ENCODE measurements at regions not wholly inside any gene's neighbourhood (a gene's known extent, or its start where the extent isn't known, plus 50 kb on each side); places are given as distances from the start of the nearest gene placed in this dataset.
"Not testable (repeated sequence)": the region's sequence is repeated elsewhere in the genome, so short reads cannot be mapped to it uniquely, and the experiment has no call there.

GRCh38 chr13:72561791-72562190 is 165.6 kb downstream of the MZT1 start:
- Histone ChIP-seq H3K4me3 (ENCODE audit: low read depth, low read length) (no peak overlapping the region), H3K36me3 (ENCODE audit: control insufficient read depth, insufficient read depth, low read length) (no peaks in the 10 kb centered on the region), H3K4me1 (no peaks in the 10 kb centered on the region), H2AFZ (no peak overlapping the region), H3K9ac (no peak overlapping the region), H3K9me3 (ENCODE audit: control insufficient read depth, low read length) (no peaks in the 10 kb centered on the region), H3K4me2 (ENCODE audit: low read length) (no peak overlapping the region), H3K79me2 (no peaks in the 10 kb centered on the region), H3K27me3 (ENCODE audit: control insufficient read depth, insufficient read depth, low read length) (no peaks in the 10 kb centered on the region), H3K27ac (no peak overlapping the region)
- TF ChIP-seq CTCF (IDR thresholded peaks at IDR 0.05), result no peak

- no peaks in the 10 kb centered on the region for H3K36me3 ChIP-seq (ENCODE audit: control insufficient read depth, insufficient read depth, low read length)
Observed at GRCh38 chr13:72559716-72560115, 167.7 kb downstream of the MZT1 start.

GRCh38 chr13:72556945-72557344 is 170.5 kb downstream of the MZT1 start:
- Histone ChIP-seq H3K4me3 (ENCODE audit: low read depth, low read length) (no peak overlapping the region), H3K79me2 (no peaks in the 10 kb centered on the region), H3K9ac (no peak overlapping the region), H3K9me3 (ENCODE audit: control insufficient read depth, low read length) (no peaks in the 10 kb centered on the region), H3K4me1 (no peaks in the 10 kb centered on the region), H3K27me3 (ENCODE audit: control insufficient read depth, insufficient read depth, low read length) (no peaks in the 10 kb centered on the region), H2AFZ (no peak overlapping the region), H3K27ac (no peak overlapping the region), H3K4me2 (ENCODE audit: low read length) (no peak overlapping the region), H3K36me3 (ENCODE audit: control insufficient read depth, insufficient read depth, low read length) (no peaks in the 10 kb centered on the region)
- no peak for TF ChIP-seq CTCF (IDR thresholded peaks at IDR 0.05)

More at GRCh38 chr13:72559716-72560115, 167.7 kb downstream of the MZT1 start:
- Histone ChIP-seq H3K27ac (no peak overlapping the region), H3K79me2 (no peaks in the 10 kb centered on the region), H3K27me3 (ENCODE audit: control insufficient read depth, insufficient read depth, low read length) (no peaks in the 10 kb centered on the region), H3K4me2 (ENCODE audit: low read length) (no peak overlapping the region), H2AFZ (no peak overlapping the region), H3K9me3 (ENCODE audit: control insufficient read depth, low read length) (no peaks in the 10 kb centered on the region), H3K4me1 (no peaks in the 10 kb centered on the region), H3K9ac (no peak overlapping the region), H3K4me3 (ENCODE audit: low read depth, low read length) (no peak overlapping the region)
- no peak for TF ChIP-seq CTCF (IDR thresholded peaks at IDR 0.05)

DNA sequence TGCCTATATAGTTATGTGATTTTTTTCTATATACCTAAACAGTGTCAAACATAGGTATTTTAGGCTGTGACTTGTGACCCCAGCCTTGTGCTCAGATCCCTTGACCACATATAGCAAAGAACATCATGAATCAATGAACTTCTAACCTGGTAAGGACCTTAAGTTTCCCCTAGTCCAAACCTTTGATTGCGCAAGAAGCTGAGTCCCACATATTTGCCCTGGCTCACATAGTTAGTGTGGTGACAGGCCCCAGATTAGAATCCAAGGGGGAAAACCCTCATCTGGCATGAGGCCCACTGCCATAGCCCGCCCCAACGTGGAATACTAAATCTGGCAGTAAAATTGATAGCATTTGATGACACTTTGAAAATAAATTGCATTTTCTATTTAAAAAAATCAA is 171.8 kb downstream of the MZT1 start:
- no peak overlapping the region for H3K4me2 ChIP-seq (ENCODE audit: low read length)
- no peak for TF ChIP-seq CTCF (IDR thresholded peaks at IDR 0.05)
- no peaks in the 10 kb centered on the region for H3K36me3 ChIP-seq (ENCODE audit: control insufficient read depth, insufficient read depth, low read length)
- H3K9ac ChIP-seq, result no peak overlapping the region
- no peaks in the 10 kb centered on the region for H3K4me1 ChIP-seq
- H3K27me3 ChIP-seq (ENCODE audit: control insufficient read depth, insufficient read depth, low read length), result no peaks in the 10 kb centered on the region
- H3K4me3 ChIP-seq (ENCODE audit: low read depth, low read length), result no peak overlapping the region
- no peak overlapping the region for H3K27ac ChIP-seq
- H3K9me3 ChIP-seq (ENCODE audit: control insufficient read depth, low read length), result no peaks in the 10 kb centered on the region
- no peaks in the 10 kb centered on the region for H3K79me2 ChIP-seq
- no peak overlapping the region for H2AFZ ChIP-seq

DNA sequence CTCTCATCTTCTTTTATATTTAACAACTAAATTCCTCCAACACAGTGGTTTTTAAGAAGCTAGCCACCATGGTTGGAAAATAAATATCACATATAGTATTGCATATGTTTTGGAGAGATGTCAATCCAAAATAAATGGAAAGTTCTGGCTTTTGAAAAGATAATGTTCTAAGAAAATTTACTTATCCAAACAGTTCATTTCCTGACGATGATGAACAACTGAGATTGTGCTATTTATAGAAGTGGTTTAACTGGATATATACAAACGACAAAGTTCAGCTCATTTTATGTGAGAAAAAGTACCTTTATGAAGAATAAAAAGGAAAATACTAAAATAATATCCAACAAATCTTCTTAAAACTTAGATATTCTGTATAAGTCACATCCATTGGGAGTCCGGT is 174.7 kb downstream of the MZT1 start:
- Histone ChIP-seq H3K4me2 (ENCODE audit: low read length) (no peak overlapping the region), H3K36me3 (ENCODE audit: control insufficient read depth, insufficient read depth, low read length) (no peaks in the 10 kb centered on the region), H3K4me1 (no peaks in the 10 kb centered on the region), H3K27ac (no peak overlapping the region), H3K27me3 (ENCODE audit: control insufficient read depth, insufficient read depth, low read length) (no peaks in the 10 kb centered on the region), H3K4me3 (ENCODE audit: low read depth, low read length) (no peak overlapping the region), H3K9ac (no peak overlapping the region), H3K79me2 (no peaks in the 10 kb centered on the region), H3K9me3 (ENCODE audit: control insufficient read depth, low read length) (no peaks in the 10 kb centered on the region), H2AFZ (no peak overlapping the region)
- TF ChIP-seq CTCF (IDR thresholded peaks at IDR 0.05), result no peak

DNA sequence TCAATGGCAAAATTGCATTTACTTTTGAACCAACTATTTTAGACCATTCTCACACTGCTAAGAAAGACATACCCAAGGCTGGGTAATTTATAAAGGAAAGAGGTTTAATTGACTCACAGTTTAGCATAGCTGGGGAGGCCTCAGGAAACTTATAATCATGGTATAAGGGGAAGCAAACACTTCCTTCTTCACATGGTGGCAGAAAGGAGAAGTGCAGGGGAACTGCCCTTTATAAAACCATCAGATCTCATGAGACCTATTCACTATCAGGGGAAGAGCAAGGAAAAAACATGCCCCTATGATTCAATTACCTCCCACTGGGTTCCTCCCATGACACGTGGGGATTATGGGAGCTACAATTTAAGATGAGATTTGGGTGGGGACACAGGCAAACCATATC is 181.5 kb downstream of the MZT1 start:
- H3K27ac ChIP-seq; H3K4me2 ChIP-seq (ENCODE audit: low read length); H3K4me1 ChIP-seq; H3K9me3 ChIP-seq (ENCODE audit: control insufficient read depth, low read length); H3K4me3 ChIP-seq (ENCODE audit: low read depth, low read length); H2AFZ ChIP-seq; H3K36me3 ChIP-seq (ENCODE audit: control insufficient read depth, insufficient read depth, low read length); H3K9ac ChIP-seq; H3K79me2 ChIP-seq; H3K27me3 ChIP-seq (ENCODE audit: control insufficient read depth, insufficient read depth, low read length): not testable (repeated sequence)

Measured in parathyroid adenoma (tissue), 2 donors.